PC-9 (cell line): ENCODE measurements at regions not wholly inside any gene's neighbourhood (a gene's known extent, or its start where the extent isn't known, plus 50 kb on each side); places are given as distances from the start of the nearest gene placed in this dataset.

ENCODE experiments used
- BruUV-seq: library from RNA; stranded (reverse); fragments of 400-500 nt; replicated peaks from 2 replicates; lab custom pipeline; 2021; lab: Mats Ljungman, UMichigan
- CTCF ChIA-PET: fragments of 300-600 bp; sonication (Branson Sonifier 250); formaldehyde crosslinking; loops from one replicate; lab custom pipeline; 2022; ENCODE audit warnings: antibody characterized with exemption; lab: Charles Lee
- POLR2A ChIA-PET: fragments of 300-600 bp; sonication (Branson Sonifier 250); formaldehyde crosslinking; loops from one replicate; lab custom pipeline; 2022; ENCODE audit warnings: antibody characterized with exemption; ENCODE audit not compliant: unreplicated experiment; lab: Charles Lee
- DNase-seq, 2 experiments: peaks; one replicate each; pipeline versions ENCODE4 v3.0.0 to v3.0.0-alpha.2; 2015 to 2022; ENCODE audit warnings: mixed read lengths in 1 of 2
- H2AFZ ChIP-seq: fragments of 200-600 bp; sonication (generic); 2 replicates; pipeline ENCODE4 v1.8.1; 2017; ENCODE audit warnings: antibody characterized with exemption
- H3F3A ChIP-seq: fragments of 200-600 bp; sonication (generic); 2 replicates; pipeline ENCODE4 v1.8.1; 2017; ENCODE audit warnings: antibody characterized with exemption, mild to moderate bottlenecking, low read depth; ENCODE audit not compliant: insufficient read depth
- H3K27ac ChIP-seq: fragments of 200-600 bp; sonication (generic); 2 replicates; pipeline ENCODE4 v1.6.1; 2016; ENCODE audit warnings: mixed run types
- H3K27me3 ChIP-seq: fragments of 200-600 bp; sonication (generic); 2 replicates; pipeline ENCODE4 v1.6.1; 2016; ENCODE audit warnings: low read depth, mixed run types; ENCODE audit not compliant: insufficient read depth
- H3K36me3 ChIP-seq: fragments of 200-600 bp; sonication (generic); 2 replicates; pipeline ENCODE4 v1.6.1; 2016; ENCODE audit warnings: low read depth, mixed run types
- H3K4me1 ChIP-seq: fragments of 200-600 bp; sonication (generic); replicated peaks from 2 replicates; pipeline ENCODE4 v1.6.1; 2016; ENCODE audit warnings: mixed run types; ENCODE audit not compliant: insufficient read depth
- H3K4me2 ChIP-seq: fragments of 200-600 bp; sonication (generic); 2 replicates; pipeline ENCODE4 v1.6.1; 2017; ENCODE audit warnings: mixed run types
- H3K4me3 ChIP-seq: fragments of 200-600 bp; sonication (generic); 2 replicates; pipeline ENCODE4 v1.6.1; 2016; ENCODE audit warnings: mixed run types
- H3K79me2 ChIP-seq: fragments of 200-600 bp; sonication (generic); 2 replicates; pipeline ENCODE4 v1.6.1; 2017; ENCODE audit warnings: low read depth, mixed run types
- H3K9me2 ChIP-seq: fragments of 200-600 bp; sonication (generic); 2 replicates; pipeline ENCODE4 v1.8.1; 2017; ENCODE audit warnings: mild to moderate bottlenecking; ENCODE audit not compliant: insufficient read depth
- H3K9me3 ChIP-seq: fragments of 200-600 bp; sonication (generic); 2 replicates; pipeline ENCODE4 v1.8.1; 2016; ENCODE audit warnings: low read depth; ENCODE audit not compliant: insufficient read depth
- H4K20me1 ChIP-seq: fragments of 200-600 bp; sonication (generic); 2 replicates; pipeline ENCODE4 v1.8.1; 2017; ENCODE audit not compliant: insufficient read depth
- CTCF ChIP-seq: fragments of 200-600 bp; sonication (generic); conservative IDR thresholded peaks from 2 replicates; pipeline ENCODE4 v1.6.1; 2017; ENCODE audit warnings: mixed run types, antibody characterized with exemption, mild to moderate bottlenecking, moderate library complexity
- EZH2 ChIP-seq: fragments of 200-600 bp; sonication (generic); IDR thresholded peaks from 2 replicates; pipeline ENCODE4 v1.8.0; 2017; ENCODE audit warnings: antibody characterized with exemption, low read depth
- intact Hi-C: fragments of 100-400 bp; cut with micrococcal nuclease; formaldehyde crosslinking; loops from one replicate; pipeline ENCODE4 v1.10.0; 2022; ENCODE audit not compliant: unreplicated experiment

DNA sequence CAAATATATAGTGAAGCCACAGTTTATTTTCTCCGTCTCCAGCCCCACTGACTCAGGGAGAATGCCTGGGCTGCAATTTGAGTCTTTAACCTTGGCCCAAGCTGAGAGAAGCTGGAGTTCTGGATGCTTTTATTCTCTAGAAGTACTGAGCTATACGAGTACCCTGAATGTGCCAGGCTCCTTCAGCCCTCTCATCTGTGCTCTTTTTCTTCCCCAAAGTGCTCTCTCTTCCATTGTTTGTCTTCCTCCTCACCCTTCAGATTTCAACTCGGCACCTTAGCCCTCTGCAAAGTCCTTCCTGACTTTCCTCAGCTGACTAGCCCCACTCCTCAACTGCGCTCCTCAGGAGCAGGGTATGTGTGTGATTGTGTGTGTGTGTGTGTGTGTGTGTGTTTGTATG lies 75.6 kb upstream of the AGBL1 start:
- no peak overlapping the region for H3K4me3 ChIP-seq
- TF ChIP-seq EZH2 (no peak), CTCF (no peak)
- peaks cover 17% of the 10 kb centered on the region for H3K27me3 ChIP-seq
- H3K27ac ChIP-seq = no peak overlapping the region
- no peak for DNase-seq
- ChIA-PET POLR2A (no interaction called here), CTCF (no interaction called here)
- H3K4me1 ChIP-seq = no peaks in the 10 kb centered on the region
- no TSS peak for BruUV-seq
- H2AFZ ChIP-seq = no peak overlapping the region
- no peaks in the 10 kb centered on the region; the same call in 1 of the 2 replicates for H3K9me3 ChIP-seq
- no peaks in the 10 kb centered on the region for H4K20me1 ChIP-seq
- no peaks in the 10 kb centered on the region for H3F3A ChIP-seq
- H3K79me2 ChIP-seq = no peaks in the 10 kb centered on the region
- no peaks in the 10 kb centered on the region for H3K9me2 ChIP-seq
- H3K4me2 ChIP-seq = no peak overlapping the region
- no peaks in the 10 kb centered on the region for H3K36me3 ChIP-seq
- intact Hi-C loops = no loop called here

GRCh38 chr15:86006546-86006945 lies 73.1 kb upstream of the AGBL1 start:
- no peak for DNase-seq
- Histone ChIP-seq H3K9me3 (no peaks in the 10 kb centered on the region; the same call in 1 of the 2 replicates), H3K4me1 (no peaks in the 10 kb centered on the region), H3K79me2 (no peaks in the 10 kb centered on the region), H3K9me2 (no peaks in the 10 kb centered on the region), H3K36me3 (no peaks in the 10 kb centered on the region), H3K4me3 (no peak overlapping the region), H3F3A (no peaks in the 10 kb centered on the region), H4K20me1 (no peaks in the 10 kb centered on the region), H3K27me3 (peaks cover 29% of the 10 kb centered on the region), H2AFZ (no peak overlapping the region), H3K27ac (no peak overlapping the region), H3K4me2 (no peak overlapping the region)
- intact Hi-C loops = no loop called here
- no TSS peak for BruUV-seq
- ChIA-PET CTCF (no interaction called here), POLR2A (no interaction called here)
- TF ChIP-seq CTCF (no peak), EZH2 (no peak)

GRCh38 chr15:86009727-86010126 lies 69.9 kb upstream of the AGBL1 start:
- H3K27ac ChIP-seq = no peak overlapping the region
- peaks cover 34% of the 10 kb centered on the region for H3K27me3 ChIP-seq
- no peaks in the 10 kb centered on the region for H3K36me3 ChIP-seq
- no peaks in the 10 kb centered on the region for H3K4me1 ChIP-seq
- no peaks in the 10 kb centered on the region for H4K20me1 ChIP-seq
- H2AFZ ChIP-seq = no peak overlapping the region
- no peak for DNase-seq
- no peaks in the 10 kb centered on the region; the same call in 1 of the 2 replicates for H3K9me3 ChIP-seq
- ChIA-PET CTCF (no interaction called here), POLR2A (no interaction called here)
- H3K4me2 ChIP-seq = no peak overlapping the region
- no peak for TF ChIP-seq EZH2
- TF ChIP-seq CTCF = no peak
- H3K4me3 ChIP-seq = no peak overlapping the region
- no peaks in the 10 kb centered on the region for H3K79me2 ChIP-seq
- BruUV-seq = no TSS peak
- no peaks in the 10 kb centered on the region for H3F3A ChIP-seq
- H3K9me2 ChIP-seq = no peaks in the 10 kb centered on the region
- intact Hi-C loops = no loop called here
